ENCODE measurements at regions not wholly inside any gene's neighbourhood (a gene's known extent, or its start where the extent isn't known, plus 50 kb on each side); places are given as distances from the start of the nearest gene placed in this dataset.

GRCh38 chr9:83166372-83166771 lies 103.4 kb upstream of the RASEF start (continued):
- TF ChIP-seq REST (IDR thresholded peaks at IDR 0.05; ENCODE audit: low read depth) = no peak
- TF ChIP-seq CTCF (IDR thresholded peaks at IDR 0.05 in 2 of 3, conservative IDR thresholded peaks at IDR 0.05 in 1 of 3; ENCODE audit: borderline replicate concordance in 1 of 3, insufficient read depth in 1 of 3, low read depth in 2 of 3, low read length in 2 of 3) = no peak

GRCh38 chr9:83155733-83156132 lies 92.8 kb upstream of the RASEF start:
- Histone ChIP-seq H3K27me3 (ENCODE audit: insufficient read depth, low read length) (no peaks in the 10 kb centered on the region), H2AFZ (ENCODE audit: low read depth, low read length, poor library complexity, severe bottlenecking) (no peak overlapping the region), H3K4me1 (ENCODE audit: control insufficient read depth in 1 of 2, insufficient read depth in 2 of 2, low read length in 2 of 2) (peaks cover 0 to 5% of the 10 kb centered on the region in 2 experiments; a peak in 1 of 4 replicates), H3K36me3 (ENCODE audit: control insufficient read depth in 1 of 2, insufficient read depth in 2 of 2, low read length in 2 of 2) (no peaks in the 10 kb centered on the region), H3K9me3 (ENCODE audit: control insufficient read depth in 1 of 2, insufficient read depth in 1 of 2, low read depth in 1 of 2, low read length in 2 of 2) (no peaks in the 10 kb centered on the region), H3K79me2 (ENCODE audit: insufficient read depth, low read length) (no peaks in the 10 kb centered on the region), H3K4me3 (replicated peaks in 1 of 2; ENCODE audit: low read depth in 1 of 2, low read length in 2 of 2) (no peak overlapping the region), H3K27ac (ENCODE audit: low read depth, low read length) (no peak overlapping the region), H3K9ac (ENCODE audit: low read length) (no peak overlapping the region), H4K20me1 (ENCODE audit: insufficient read depth) (no peaks in the 10 kb centered on the region), H3K4me2 (ENCODE audit: low read length) (no peak overlapping the region), H3K9me2 (ENCODE audit: insufficient read depth) (no peaks in the 10 kb centered on the region)
- BruUV-seq (replicated peaks) = no TSS peak
- ChIA-PET POLR2A (no interaction called here), RAD21 (ENCODE audit: low non-redundant PET in 1 of 2, low total read pairs in 2 of 2, uncharacterized antibody in 2 of 2, unreplicated experiment in 2 of 2) (no interaction called here), CTCF (no interaction called here)
- intact Hi-C loops (cut with micrococcal nuclease) = no loop called here
- TF ChIP-seq ATF3 (IDR thresholded peaks at IDR 0.05) (no peak), RAD21 (IDR thresholded peaks at IDR 0.05; ENCODE audit: low read depth) (no peak), ELF1 (IDR thresholded peaks at IDR 0.05; ENCODE audit: borderline replicate concordance, low read depth) (no peak), CBX3 (IDR thresholded peaks at IDR 0.05; ENCODE audit: low read depth) (no peak), YY1 (IDR thresholded peaks at IDR 0.05; ENCODE audit: extremely low read depth, insufficient replicate concordance, low read depth, low read length) (no peak), POLR2AphosphoS5 (IDR thresholded peaks at IDR 0.05; ENCODE audit: low read depth, low read length) (no peak)
- no peak for DNase-seq (ENCODE audit: low read depth, low spot score)
- no peak for ATAC-seq

All from HCT116 (cell line).